NOMO-1 (cell line): ENCODE measurements at regions not wholly inside any gene's neighbourhood (a gene's known extent, or its start where the extent isn't known, plus 50 kb on each side); places are given as distances from the start of the nearest gene placed in this dataset.

ENCODE experiments used
- DNase-seq, 2 experiments: peaks; one replicate each; lab custom pipeline; 2025; ENCODE audit not compliant: unreplicated experiment in 2 of 2; lab: John Stamatoyannopoulos, UW

DNA sequence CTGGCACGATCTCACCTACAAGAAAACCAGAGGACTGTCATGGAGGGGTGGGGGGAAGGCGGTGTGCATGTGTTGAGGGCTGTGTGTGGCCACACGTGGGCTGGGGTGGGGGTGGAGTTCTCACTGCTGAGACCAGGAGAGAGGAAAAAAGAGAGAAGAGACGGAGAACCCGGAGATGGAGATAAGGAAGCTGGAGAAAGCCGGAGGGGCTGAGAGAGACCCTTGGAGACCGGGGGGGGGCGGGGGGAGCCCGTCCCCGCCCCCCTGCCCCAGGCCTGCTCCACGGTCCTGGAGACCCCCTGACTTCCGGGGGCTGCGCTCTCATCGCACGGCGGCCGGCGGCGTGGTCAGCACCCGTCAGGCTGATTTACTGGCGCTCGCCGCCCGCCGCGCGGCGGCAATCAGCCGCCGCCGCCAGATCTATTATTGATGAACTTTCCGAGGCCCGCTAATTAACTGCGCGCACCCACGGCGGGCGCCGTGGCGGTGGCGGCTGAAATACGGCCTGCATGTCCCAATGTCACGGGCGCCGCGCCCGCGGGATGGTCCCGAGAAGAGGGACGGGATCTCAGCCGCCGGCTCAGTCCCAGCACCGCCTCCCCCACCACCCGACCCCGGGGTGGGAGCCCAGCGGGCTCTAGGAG, 187.4 kb downstream of the MN1 start:
- DNase-seq, result no peak

- no peak for DNase-seq
These were observed 186.9 kb downstream of the MN1 start for GRCh38 chr22:27614650-27615007.

DNA sequence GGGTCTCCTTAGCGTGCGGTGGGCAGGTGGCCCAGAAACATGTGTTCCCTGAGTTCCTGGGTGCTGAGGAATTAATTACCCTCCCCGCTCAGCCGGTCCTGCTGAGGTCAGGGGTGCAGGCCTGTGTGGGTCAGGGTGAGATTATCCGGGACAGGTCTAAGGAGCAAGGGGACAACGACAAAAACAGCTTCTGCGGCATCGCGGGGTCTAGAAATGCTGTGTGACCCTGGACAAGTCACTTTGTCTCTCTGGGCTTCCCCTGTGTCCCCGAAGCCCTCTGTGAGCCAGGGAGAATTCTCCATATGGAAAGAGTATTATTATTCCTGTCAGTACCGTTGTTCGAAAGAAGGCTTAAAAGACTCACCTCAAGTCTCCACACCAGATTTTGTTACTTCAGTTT, 186.1 kb downstream of the MN1 start:
- no peak for DNase-seq

DNA sequence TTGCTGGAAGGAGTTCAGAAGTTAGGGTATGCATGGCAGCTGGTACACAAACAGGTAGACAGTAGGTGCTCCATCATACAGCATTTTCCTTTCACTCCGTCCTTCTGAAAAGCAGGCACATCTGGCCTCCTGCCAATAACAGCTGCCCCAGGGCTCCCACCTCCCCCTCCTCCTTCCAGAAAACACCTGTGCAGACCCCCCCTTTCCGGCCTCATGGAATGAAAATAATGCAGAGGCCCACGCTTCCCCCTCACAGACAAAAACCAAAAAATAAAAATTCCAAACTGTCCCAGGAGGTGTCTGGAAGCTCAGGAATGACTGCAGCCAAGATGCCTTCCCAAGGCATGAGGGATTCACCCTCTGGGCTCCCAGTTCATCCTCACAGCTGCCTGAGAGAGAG, 185.5 kb downstream of the MN1 start:
- DNase-seq, result no peak

DNA sequence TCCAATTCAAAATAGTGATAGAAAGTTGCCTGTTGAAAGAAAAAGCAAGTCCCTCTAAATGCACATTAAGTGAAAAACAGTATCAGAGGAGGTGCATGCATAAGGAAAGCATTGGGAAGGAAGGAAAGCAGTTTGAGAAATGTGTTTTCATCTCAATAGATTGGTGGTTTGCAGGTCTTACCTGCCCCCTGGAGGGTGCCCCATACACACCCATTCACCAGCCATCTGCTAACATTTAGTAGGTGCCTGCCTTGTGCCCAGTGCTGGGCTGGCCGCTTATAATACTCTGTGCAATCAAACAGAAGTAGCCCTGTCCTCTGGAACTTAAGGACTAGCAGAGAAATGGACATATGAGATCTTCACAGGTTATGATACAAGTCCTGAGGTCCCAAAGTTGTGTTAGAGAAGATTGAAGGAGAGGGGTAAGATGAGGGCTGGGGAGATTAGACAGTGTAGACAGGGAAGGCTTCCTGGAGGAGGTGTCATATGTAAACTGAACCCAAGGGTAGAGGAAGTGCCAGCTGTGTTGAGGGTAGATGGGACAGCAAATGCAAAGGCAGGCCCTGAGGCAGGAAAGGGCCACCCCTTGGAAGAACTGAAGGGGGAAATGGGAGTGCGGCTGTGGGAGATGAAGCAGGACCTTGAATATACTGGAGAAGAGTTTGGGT, 184.2 kb downstream of the MN1 start:
- DNase-seq, result no peak

- DNase-seq, result no peak
These were observed 181.0 kb downstream of the MN1 start for GRCh38 chr22:27620367-27621154.

- no peak for DNase-seq
These were observed 180.0 kb downstream of the MN1 start for GRCh38 chr22:27621486-27622070.

DNA sequence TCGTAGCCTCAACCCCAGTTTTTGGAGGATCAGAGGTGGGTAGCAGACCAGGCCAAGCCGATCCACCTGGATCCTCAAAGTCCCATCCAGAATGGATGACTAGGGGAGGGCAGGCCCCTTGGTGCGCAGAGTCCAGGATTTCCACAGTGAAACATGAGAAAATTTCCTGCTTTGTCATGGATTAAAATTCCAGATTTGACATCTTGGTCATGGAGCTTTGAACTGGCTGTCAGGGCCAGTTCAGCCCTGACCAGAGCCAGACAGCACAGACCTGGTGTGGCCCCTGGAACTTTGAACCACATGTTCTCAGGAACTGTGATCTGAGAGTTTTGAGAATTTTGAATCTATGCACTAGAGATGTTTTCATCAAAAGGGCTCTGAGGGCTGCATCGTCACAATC, 177.5 kb downstream of the MN1 start:
- no peak for DNase-seq

DNA sequence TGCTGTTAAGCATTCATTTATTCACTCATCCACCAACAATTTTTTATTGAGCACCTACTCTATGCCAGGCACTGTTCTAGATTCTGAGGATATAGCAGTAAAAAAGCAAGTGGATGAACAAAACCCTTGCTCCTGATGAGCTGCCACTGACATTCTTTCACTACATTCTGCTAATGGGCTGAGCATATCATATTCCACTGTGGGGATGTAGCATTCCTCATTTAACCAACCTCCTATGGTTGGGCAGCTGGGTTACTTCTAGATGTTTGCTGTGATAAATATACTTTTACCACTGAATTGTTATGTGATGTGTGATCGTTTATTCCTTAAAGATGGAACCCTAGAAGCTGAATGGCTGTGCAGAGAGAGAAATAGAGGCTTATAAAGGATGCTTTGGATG, 176.9 kb downstream of the MN1 start:
- DNase-seq, result no peak

GRCh38 chr22:27625769-27626674, 175.5 kb downstream of the MN1 start:
- no peak for DNase-seq

DNA sequence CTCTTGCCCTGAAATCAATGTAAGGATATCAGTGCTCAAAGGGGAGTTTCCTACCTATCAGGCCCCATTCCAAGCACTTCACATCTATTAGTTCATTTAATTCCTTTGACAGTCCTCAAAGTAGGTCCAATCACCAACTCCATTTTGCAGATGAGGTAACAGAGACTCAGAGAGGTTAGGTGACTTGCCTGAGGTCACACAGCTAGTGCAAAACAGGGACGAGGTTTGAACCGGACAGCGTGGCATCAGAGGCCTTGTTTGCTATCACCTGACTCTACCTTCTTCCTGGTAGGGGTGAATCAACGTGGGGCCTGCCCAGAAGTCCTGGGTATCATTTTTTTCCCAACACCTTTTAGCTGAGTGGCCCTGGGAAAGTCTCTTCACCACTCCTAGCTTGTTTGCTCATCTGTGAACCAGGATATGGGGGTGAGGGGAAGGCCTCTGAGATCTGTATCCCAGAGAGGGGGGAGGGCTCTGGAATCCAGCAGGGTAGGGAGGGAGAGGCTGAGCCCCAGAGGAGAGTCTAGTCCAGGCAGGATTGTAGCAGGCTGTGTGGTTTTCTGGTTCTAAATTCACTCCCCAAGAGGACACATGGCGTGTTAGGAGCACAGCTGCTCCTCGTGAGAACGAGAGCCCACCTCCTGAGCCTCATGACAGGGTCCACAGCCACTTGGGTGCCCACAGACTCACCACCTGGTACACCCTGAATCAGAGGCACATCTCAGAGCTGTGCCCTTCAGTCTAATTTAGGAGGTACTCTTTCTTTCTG, 174.7 kb downstream of the MN1 start:
- DNase-seq, result no peak

DNA sequence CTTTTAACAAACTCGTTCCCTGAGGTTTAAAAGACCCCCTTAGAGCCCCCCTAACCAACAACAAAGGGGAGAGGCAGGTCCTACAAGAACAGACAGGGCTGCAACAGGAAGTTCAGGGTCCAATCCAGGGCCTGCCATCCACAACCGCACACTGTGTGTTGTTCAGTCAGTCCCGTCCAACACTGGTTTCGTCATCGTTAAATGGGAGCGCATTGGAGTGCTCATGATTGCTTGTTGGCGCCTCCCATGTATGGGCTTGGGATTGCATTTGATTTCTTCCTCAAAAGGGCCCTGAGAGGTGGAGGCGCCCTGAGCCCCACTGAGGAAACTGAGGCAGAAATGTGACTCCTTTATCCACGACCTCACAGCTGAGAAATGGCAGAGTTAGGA, 174.1 kb downstream of the MN1 start:
- peak; percentile 16 to 53 for DNase-seq

DNA sequence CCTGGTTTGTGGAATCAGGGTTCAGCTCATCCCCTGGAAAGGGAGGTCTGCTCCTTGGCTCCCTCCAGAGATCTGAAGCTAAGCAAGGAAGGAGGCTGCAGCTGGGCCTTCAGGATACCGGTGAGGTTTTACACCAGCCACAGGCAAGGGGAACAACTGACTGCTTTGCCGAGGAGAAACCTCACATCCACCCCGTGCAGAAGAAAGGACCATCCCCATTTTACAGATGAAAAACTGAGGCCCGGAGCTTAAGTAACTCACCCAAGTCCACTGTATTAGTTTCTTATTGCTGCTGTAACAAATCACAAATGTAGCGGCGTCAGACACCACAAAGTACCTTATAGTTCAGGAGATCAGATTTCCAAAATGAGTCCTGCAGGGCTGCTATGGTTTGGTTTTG, 173.7 kb downstream of the MN1 start:
- no peak for DNase-seq

DNA sequence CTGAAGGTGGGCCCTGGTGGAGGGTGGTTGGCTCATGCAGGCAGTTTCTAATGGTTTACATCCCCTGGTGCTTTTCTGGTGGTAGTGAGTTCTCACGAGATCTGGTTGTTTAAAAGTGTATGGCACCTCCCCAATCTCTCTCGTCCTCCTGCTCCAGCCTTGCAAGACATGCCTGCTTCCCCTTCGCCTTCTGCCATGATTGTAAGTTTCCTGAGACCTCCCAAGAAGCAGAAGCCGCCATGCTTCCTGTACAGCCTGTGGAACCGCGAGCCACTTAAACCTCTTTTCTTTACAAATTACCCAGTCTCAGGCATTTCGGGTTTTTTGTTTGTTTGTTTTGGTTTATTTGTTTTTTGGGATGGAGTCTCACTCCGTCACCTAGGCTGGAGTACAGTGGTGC, 173.2 kb downstream of the MN1 start:
- no peak for DNase-seq

GRCh38 chr22:27628891-27629631, 172.5 kb downstream of the MN1 start:
- no peak for DNase-seq

DNA sequence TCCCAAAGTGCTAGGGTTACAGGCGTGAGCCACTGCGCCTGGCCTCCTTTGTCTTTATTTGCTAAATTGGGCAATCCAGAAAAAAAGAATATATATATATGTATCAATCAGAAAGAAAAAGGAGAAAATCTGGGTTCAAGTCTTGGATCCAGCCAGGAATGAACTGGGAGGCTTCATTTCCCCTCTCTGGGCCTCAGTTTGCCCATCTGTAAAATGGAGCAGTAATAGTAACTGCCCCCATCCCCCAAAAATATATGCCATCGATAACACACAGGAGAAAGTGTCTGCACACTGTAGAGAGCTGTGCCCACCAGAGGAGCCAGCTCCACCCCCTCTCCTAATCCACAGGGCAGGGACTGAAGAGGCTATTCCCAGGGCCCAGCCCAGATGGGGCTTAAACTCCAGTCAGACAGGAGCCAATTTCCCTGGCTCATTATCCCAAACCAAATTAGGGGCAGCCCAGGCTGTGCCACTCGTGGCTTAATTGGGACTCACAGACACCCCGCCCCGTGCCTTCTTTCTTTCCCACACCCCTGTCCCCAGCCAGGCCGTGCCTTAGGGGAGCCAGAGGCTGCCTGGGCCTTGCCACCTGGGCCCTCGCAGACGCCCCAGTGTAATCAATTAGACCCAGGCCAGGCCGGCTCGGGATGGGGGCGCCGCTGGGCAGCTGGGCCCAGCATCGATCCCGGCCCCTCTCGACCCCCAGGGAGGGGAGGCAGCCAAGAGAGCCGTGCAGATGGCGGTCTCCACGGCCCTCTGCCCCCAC, 171.5 kb downstream of the MN1 start:
- no peak for DNase-seq

DNA sequence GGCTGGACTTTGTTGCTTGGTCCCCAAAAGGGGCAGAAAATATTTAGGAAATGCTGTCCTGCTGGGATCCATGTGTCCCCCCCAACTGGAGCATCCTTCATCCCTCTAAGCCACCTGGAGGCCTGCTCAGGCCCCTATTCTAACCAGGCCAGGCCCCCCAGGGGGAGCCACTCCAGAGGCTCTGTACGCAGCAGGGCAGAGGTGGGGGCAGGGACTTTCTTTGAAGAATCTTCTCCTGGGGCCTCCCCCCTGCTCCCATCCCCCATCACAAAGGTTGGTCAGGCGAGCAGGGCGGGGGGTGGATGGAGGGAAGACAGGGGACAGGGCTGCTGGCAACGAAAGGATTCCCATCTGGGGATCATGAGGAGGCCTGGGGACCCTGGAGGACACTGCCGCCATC, 170.8 kb downstream of the MN1 start:
- no peak for DNase-seq

GRCh38 chr22:27631641-27632040, 169.9 kb downstream of the MN1 start:
- no peak for DNase-seq
